K562 (cell line): ENCODE measurements at regions not wholly inside any gene's neighbourhood (a gene's known extent, or its start where the extent isn't known, plus 50 kb on each side); places are given as distances from the start of the nearest gene placed in this dataset.
A peak's percentile ranks its signal among the peaks of the same experiment; 100 is the strongest.

Experiments
- CBFA2T3 ChIP-seq: fragments of 450-650 bp; IDR thresholded peaks from 2 replicates; pipeline ENCODE4 v1.6.1; 2017
- HMGXB4 ChIP-seq: sonication (generic); formaldehyde crosslinking; IDR thresholded peaks from 2 replicates; pipeline ENCODE4 v1.8.1; 2023; ENCODE audit warnings: mild to moderate bottlenecking, missing genetic modification reagents
- HSF4 ChIP-seq: fragments of 250-450 bp; sonication (Bioruptor Pico); IDR thresholded peaks from 2 replicates; pipeline ENCODE4 v2.1.2; 2022; ENCODE audit warnings: mild to moderate bottlenecking, moderate library complexity, borderline replicate concordance
- NR4A1 ChIP-seq, 2 experiments: fragments of 250-450 bp in 1 of 2; fragments of 450-650 bp in 1 of 2; sonication (Bioruptor Pico) in 1 of 2; IDR thresholded peaks; 2 replicates each; pipeline versions ENCODE4 v1.4.0 to v1.6.1; 2016 to 2020; ENCODE audit warnings: mild to moderate bottlenecking in 2 of 2, missing compliant biosample characterization in 1 of 2, missing genetic modification characterization in 1 of 2, moderate library complexity in 1 of 2
- NRF1 ChIP-seq, 2 experiments: fragments of 450-650 bp; IDR thresholded peaks in 1 of 2; conservative IDR thresholded peaks in 1 of 2; 2 replicates each; pipeline ENCODE4 v1.6.1; 2014; ENCODE audit warnings: mild to moderate bottlenecking in 2 of 2
- PKNOX1 ChIP-seq: fragments of 450-650 bp; IDR thresholded peaks from 2 replicates; pipeline ENCODE4 v1.6.1; 2016
- POLR2A ChIP-seq: fragments of 450-650 bp; conservative IDR thresholded peaks from 2 replicates; pipeline ENCODE4 v1.6.1; 2016
- TEAD2 ChIP-seq: fragments of 450-650 bp; IDR thresholded peaks from 2 replicates; pipeline ENCODE4 v1.6.1; 2016; ENCODE audit warnings: missing genetic modification characterization, control low read depth, missing compliant biosample characterization
- ZBTB9 ChIP-seq: fragments of 450-650 bp; formaldehyde crosslinking; IDR thresholded peaks from 2 replicates; pipeline ENCODE4 v1.4.0; 2020; ENCODE audit warnings: mild to moderate bottlenecking, moderate library complexity
- ZNF41 ChIP-seq: fragments of 250-450 bp; sonication (Bioruptor Pico); conservative IDR thresholded peaks from 2 replicates; pipeline ENCODE4 v1.4.0; 2020; ENCODE audit warnings: mild to moderate bottlenecking
- ZNF583 ChIP-seq: fragments of 250-450 bp; sonication (Bioruptor Pico); IDR thresholded peaks from 2 replicates; pipeline ENCODE4 v1.4.0; 2020
- ZNF589 ChIP-seq: fragments of 200-800 bp; sonication (Bioruptor generic); IDR thresholded peaks from 2 replicates; pipeline ENCODE4 v1.6.1; 2016; ENCODE audit warnings: low read depth, missing genetic modification characterization, missing compliant biosample characterization
- ZNF592 ChIP-seq: fragments of 450-650 bp; IDR thresholded peaks from 2 replicates; pipeline ENCODE4 v1.6.1; 2017; ENCODE audit warnings: antibody characterized with exemption, mild to moderate bottlenecking
- ZNF740 ChIP-seq, 3 experiments: fragments of 200-800 bp in 1 of 3; sonication (Bioruptor generic) in 1 of 3; sonication (generic) in 1 of 3; formaldehyde crosslinking in 1 of 3; IDR thresholded peaks; 2 replicates each; pipeline versions ENCODE4 v1.6.1 to v1.8.0; 2016 to 2022; ENCODE audit warnings: mild to moderate bottlenecking in 2 of 3, missing compliant biosample characterization in 2 of 3, missing genetic modification characterization in 2 of 3, missing genetic modification reagents in 1 of 3
- ZZZ3 ChIP-seq: fragments of 450-650 bp; IDR thresholded peaks from 2 replicates; pipeline ENCODE4 v1.6.1; 2016; ENCODE audit warnings: antibody characterized with exemption, mild to moderate bottlenecking, moderate library complexity

GRCh38 chr16:8179615-8180014, 410.7 kb downstream of the TMEM114 start (continued):
- TF ChIP-seq CBFA2T3 (peak; percentile 55), ZNF41 (no peak), ZNF589 (CRISPR knock-in tag) (no peak), ZZZ3 (no peak), PKNOX1 (peak; percentile 62; the same call in 1 of the 2 replicates), ZNF740 (CRISPR knock-in tag; IDR thresholded peaks at IDR 0.05) (no peak), ZNF740 (tag; IDR thresholded peaks at IDR 0.05) (0 out of 4 replicates have a peak, but pooled peaks of 1 of the 2 experiments have one; percentile 41), ZNF583 (CRISPR knock-in tag) (peak; percentile 74), TEAD2 (tag) (0 out of 2 replicates have a peak, but pooled peaks have one; percentile 19), ZNF592 (peak; percentile 86), NR4A1 (CRISPR knock-in tag; IDR thresholded peaks at IDR 0.05) (no peak), NR4A1 (tag; IDR thresholded peaks at IDR 0.05) (peak; percentile 76; the same call in 1 of the 2 replicates), HMGXB4 (CRISPR knock-in tag) (no peak), POLR2A (no peak), ZBTB9 (CRISPR knock-in tag) (no peak), HSF4 (CRISPR knock-in tag) (peak; percentile 86; the same call in 1 of the 2 replicates), NRF1 (conservative IDR thresholded peaks at IDR 0.05 in 1 of 2, IDR thresholded peaks at IDR 0.05 in 1 of 2) (no peak)
